ENCODE measurements at regions not wholly inside any gene's neighbourhood (a gene's known extent, or its start where the extent isn't known, plus 50 kb on each side); places are given as distances from the start of the nearest gene placed in this dataset.

GRCh38 chr10:109270173-109270572 is 653.1 kb downstream of the XPNPEP1 start:
- TF ChIP-seq FOXP2 (optimal IDR thresholded peaks at IDR 0.05; ENCODE audit: control extremely low read depth, extremely low read length, insufficient read depth) (no peak), POLR2AphosphoS5 (IDR thresholded peaks at IDR 0.05; ENCODE audit: borderline replicate concordance, low read depth, low read length) (no peak), EZH2 (IDR thresholded peaks at IDR 0.05) (no peak)

All from SK-N-MC (cell line).